HCT116 (cell line): ENCODE measurements at regions not wholly inside any gene's neighbourhood (a gene's known extent, or its start where the extent isn't known, plus 50 kb on each side); places are given as distances from the start of the nearest gene placed in this dataset.

Source experiments
- ATAC-seq: fragments of 200-7000 bp; cut with Tn5 transposase; 2 replicates; pipeline ENCODE4 v1.9.1; 2020; ENCODE audit warnings: mild to moderate bottlenecking, moderate library complexity
- BruUV-seq: library from RNA; stranded (reverse); fragments of 400-500 nt; replicated peaks from 2 replicates; lab custom pipeline; 2021; lab: Mats Ljungman, UMichigan
- CTCF ChIA-PET: fragments of 300-600 bp; sonication (Branson Sonifier 250); formaldehyde crosslinking; loops from one replicate; lab custom pipeline; 2021; ENCODE audit warnings: antibody characterized with exemption; lab: Charles Lee
- POLR2A ChIA-PET: fragments of 300-600, 350-600 bp; sonication (Branson Sonifier 250); formaldehyde crosslinking; loops from one replicate; lab custom pipeline; 2021; ENCODE audit warnings: antibody characterized with exemption; lab: Charles Lee
- RAD21 ChIA-PET, 2 experiments: fragments of 300-600 bp; sonication (Branson Sonifier 250); formaldehyde crosslinking; loops; one replicate each; lab custom pipeline; 2023; ENCODE audit warnings: low total read pairs in 2 of 2; ENCODE audit not compliant: uncharacterized antibody in 2 of 2, unreplicated experiment in 2 of 2, low non-redundant PET in 1 of 2; lab: Charles Lee
- DNase-seq: peaks from one replicate; pipeline ENCODE4 v3.0.0-alpha.2; 2010; ENCODE audit warnings: low read depth, low spot score
- H2AFZ ChIP-seq: fragments of 200-600 bp; shearing (Covaris generic), sonication (generic); 2 replicates; pipeline ENCODE4 v1.6.1; 2017; ENCODE audit warnings: low read depth, mixed run types, mixed read lengths, antibody characterized with exemption, low read length; ENCODE audit not compliant: poor library complexity, severe bottlenecking
- H3K27ac ChIP-seq: 2 replicates; pipeline ENCODE4 v1.5.1; 2012; ENCODE audit warnings: low read depth, low read length
- H3K27me3 ChIP-seq: fragments of 200-600 bp; sonication (generic); 2 replicates; pipeline ENCODE4 v1.6.1; 2016; ENCODE audit warnings: mixed run types, low read length, mixed read lengths; ENCODE audit not compliant: insufficient read depth
- H3K36me3 ChIP-seq, 2 experiments: fragments of 200-500 bp in 1 of 2; fragments of 200-600 bp in 1 of 2; sonication (Bioruptor generic) in 1 of 2; sonication (generic) in 1 of 2; 2 replicates each; pipeline versions ENCODE4 v1.5.1 to v1.6.1; 2014 to 2016; ENCODE audit warnings: low read length in 2 of 2, inconsistent platforms in 1 of 2, mixed read lengths in 1 of 2, mixed run types in 1 of 2; ENCODE audit not compliant: insufficient read depth in 2 of 2, control insufficient read depth in 1 of 2
- H3K4me1 ChIP-seq, 2 experiments: fragments of 200-600 bp in 1 of 2; sonication (generic) in 1 of 2; 2 replicates each; pipeline versions ENCODE4 v1.5.1 to v1.6.1; 2012 to 2017; ENCODE audit warnings: low read length in 2 of 2, inconsistent platforms in 1 of 2, mild to moderate bottlenecking in 1 of 2, mixed read lengths in 1 of 2, mixed run types in 1 of 2, moderate library complexity in 1 of 2; ENCODE audit not compliant: insufficient read depth in 2 of 2, control insufficient read depth in 1 of 2
- H3K4me2 ChIP-seq: fragments of 200-600 bp; sonication (generic); 2 replicates; pipeline ENCODE4 v1.6.1; 2017; ENCODE audit warnings: mixed run types, low read length, mixed read lengths
- H3K4me3 ChIP-seq, 2 experiments: fragments of 200-600 bp in 1 of 2; sonication (generic) in 1 of 2; replicated peaks in 1 of 2; 2 replicates each; pipeline ENCODE4 v1.5.1; 2011 to 2016; ENCODE audit warnings: low read length in 2 of 2, control low read depth in 1 of 2, low read depth in 1 of 2, mild to moderate bottlenecking in 1 of 2, mixed read lengths in 1 of 2, mixed run types in 1 of 2
- H3K79me2 ChIP-seq: fragments of 200-600 bp; sonication (generic); 2 replicates; pipeline ENCODE4 v1.6.1; 2017; ENCODE audit warnings: mild to moderate bottlenecking, mixed run types, low read length, moderate library complexity, mixed read lengths; ENCODE audit not compliant: insufficient read depth
- H3K9ac ChIP-seq: fragments of 200-600 bp; sonication (generic); 2 replicates; pipeline ENCODE4 v1.6.1; 2016; ENCODE audit warnings: low read length, mixed read lengths
- H3K9me2 ChIP-seq: fragments of 200-600 bp; sonication (generic), shearing (Covaris generic); 2 replicates; pipeline ENCODE4 v1.6.1; 2017; ENCODE audit warnings: mixed run types, mild to moderate bottlenecking, moderate library complexity; ENCODE audit not compliant: insufficient read depth
- H3K9me3 ChIP-seq, 2 experiments: fragments of 200-500 bp in 1 of 2; fragments of 200-600 bp in 1 of 2; sonication (Bioruptor generic) in 1 of 2; sonication (generic) in 1 of 2; 2 replicates each; pipeline ENCODE4 v1.6.1; 2014 to 2017; ENCODE audit warnings: low read length in 2 of 2, mixed read lengths in 2 of 2, inconsistent platforms in 1 of 2, low read depth in 1 of 2, mild to moderate bottlenecking in 1 of 2, mixed run types in 1 of 2, moderate library complexity in 1 of 2; ENCODE audit not compliant: control insufficient read depth in 1 of 2, insufficient read depth in 1 of 2
- H4K20me1 ChIP-seq: fragments of 200-600 bp; sonication (generic), shearing (Covaris generic); 2 replicates; pipeline ENCODE4 v1.6.1; 2017; ENCODE audit warnings: mixed run types, mild to moderate bottlenecking, moderate library complexity; ENCODE audit not compliant: insufficient read depth
- CBX3 ChIP-seq: IDR thresholded peaks from 2 replicates; pipeline ENCODE4 v1.6.1; 2012; ENCODE audit warnings: low read depth
- EGR1 ChIP-seq: IDR thresholded peaks from 2 replicates; pipeline ENCODE4 v1.6.1; 2012; ENCODE audit warnings: low read depth
- EZH2 ChIP-seq: fragments of 200-600 bp; sonication (generic); IDR thresholded peaks from 2 replicates; pipeline ENCODE4 v1.6.1; 2017; ENCODE audit warnings: antibody characterized with exemption, mixed run types
- EZH2phosphoT487 ChIP-seq: fragments of 200-600 bp; IDR thresholded peaks from 2 replicates; pipeline ENCODE4 v1.6.1; 2018; ENCODE audit warnings: antibody characterized with exemption, borderline replicate concordance
- JUND ChIP-seq: IDR thresholded peaks from 2 replicates; pipeline ENCODE4 v1.6.1; 2012
- POLR2A ChIP-seq: IDR thresholded peaks from 2 replicates; pipeline ENCODE4 v1.7.0; 2011; ENCODE audit warnings: borderline replicate concordance; ENCODE audit not compliant: insufficient read depth, insufficient read length; ENCODE audit errors: extremely low read depth
- POLR2AphosphoS5 ChIP-seq: IDR thresholded peaks from 2 replicates; pipeline ENCODE4 v1.6.1; 2011; ENCODE audit warnings: mild to moderate bottlenecking, low read depth, low read length, moderate library complexity
- RAD21 ChIP-seq: IDR thresholded peaks from 2 replicates; pipeline ENCODE4 v1.6.1; 2012; ENCODE audit warnings: low read depth, mild to moderate bottlenecking
- SIN3A ChIP-seq: IDR thresholded peaks from 2 replicates; pipeline ENCODE4 v1.6.1; 2012; ENCODE audit warnings: low read depth
- SP1 ChIP-seq: IDR thresholded peaks from 2 replicates; pipeline ENCODE4 v1.6.1; 2012; ENCODE audit warnings: low read depth
- SRF ChIP-seq: IDR thresholded peaks from 2 replicates; pipeline ENCODE4 v1.6.1; 2012; ENCODE audit warnings: low read depth
- TCF7L2 ChIP-seq: IDR thresholded peaks from 2 replicates; pipeline ENCODE4 v1.7.0; 2011; ENCODE audit warnings: borderline replicate concordance, inconsistent platforms; ENCODE audit not compliant: insufficient read depth, insufficient read length; ENCODE audit errors: extremely low read depth
- YY1 ChIP-seq: IDR thresholded peaks from 2 replicates; pipeline ENCODE4 v1.6.1; 2011; ENCODE audit warnings: low read length, low read depth, moderate library complexity, mild to moderate bottlenecking; ENCODE audit not compliant: insufficient replicate concordance; ENCODE audit errors: extremely low read depth
- ZFX ChIP-seq: fragments of 450-650 bp; IDR thresholded peaks from 2 replicates; pipeline ENCODE4 v1.6.1; 2017
- ZNF274 ChIP-seq: fragments of 200-500 bp; sonication (Bioruptor generic); IDR thresholded peaks from 2 replicates; pipeline ENCODE4 v1.6.1; 2014; ENCODE audit warnings: mild to moderate bottlenecking, low read depth, low read length, inconsistent platforms
- intact Hi-C: fragments of 100-400 bp; cut with micrococcal nuclease; formaldehyde crosslinking; loops from 2 replicates; pipeline ENCODE4 v1.10.0; 2022
- TF ChIP-seq, protein P1 (sequence below): IDR thresholded peaks from 2 replicates; pipeline ENCODE4 v1.6.1; 2012
- TF ChIP-seq, protein P2 (sequence below), 3 experiments: fragments of 200-600 bp in 1 of 3; sonication (generic) in 1 of 3; IDR thresholded peaks in 2 of 3; conservative IDR thresholded peaks in 1 of 3; 2 replicates each; pipeline ENCODE4 v1.5.1; 2012 to 2017; ENCODE audit warnings: low read depth in 2 of 3, low read length in 2 of 3, antibody characterized with exemption in 1 of 3, borderline replicate concordance in 1 of 3, control low read depth in 1 of 3, mild to moderate bottlenecking in 1 of 3, mixed read lengths in 1 of 3, mixed run types in 1 of 3, moderate library complexity in 1 of 3; ENCODE audit not compliant: insufficient read depth in 1 of 3
- TF ChIP-seq, protein P3 (sequence below): IDR thresholded peaks from 2 replicates; pipeline ENCODE4 v1.6.1; 2012
- TF ChIP-seq, protein P4 (sequence below): IDR thresholded peaks from 2 replicates; pipeline ENCODE4 v1.6.1; 2011; ENCODE audit warnings: mild to moderate bottlenecking, low read length, moderate library complexity; ENCODE audit not compliant: insufficient replicate concordance; ENCODE audit errors: extremely low read depth

DNA sequence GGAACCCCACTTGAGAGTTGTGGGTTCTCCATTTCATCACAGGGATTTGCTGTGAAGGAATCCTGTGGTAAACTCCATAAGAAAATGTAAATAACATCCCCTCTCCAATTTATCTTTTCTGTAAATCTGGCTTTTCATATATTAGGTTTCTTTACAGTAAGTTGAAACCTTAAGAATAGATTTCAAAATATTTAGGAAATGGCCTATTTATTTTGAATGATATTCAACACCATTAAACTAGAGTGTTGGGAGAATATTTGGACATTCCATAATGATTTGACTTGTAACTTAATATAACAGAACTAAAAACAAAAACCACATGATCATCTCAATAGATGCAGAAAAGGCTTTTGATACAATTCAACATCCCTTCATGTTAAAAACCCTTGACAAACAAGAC lies 197.3 kb upstream of the PGRMC2 start:
- POLR2A ChIA-PET = no interaction called here
- TF ChIP-seq YY1 (no peak), POLR2A (no peak), CBX3 (no peak), SP1 (no peak), ZNF274 (no peak), SRF (no peak), POLR2AphosphoS5 (no peak), EGR1 (no peak), ZFX (no peak), JUND (no peak), EZH2 (no peak), TCF7L2 (no peak), RAD21 (no peak), EZH2phosphoT487 (no peak), SIN3A (no peak)
- TF ChIP-seq, protein P1, sequence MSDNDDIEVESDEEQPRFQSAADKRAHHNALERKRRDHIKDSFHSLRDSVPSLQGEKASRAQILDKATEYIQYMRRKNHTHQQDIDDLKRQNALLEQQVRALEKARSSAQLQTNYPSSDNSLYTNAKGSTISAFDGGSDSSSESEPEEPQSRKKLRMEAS = no peak
- TF ChIP-seq, protein P2, sequence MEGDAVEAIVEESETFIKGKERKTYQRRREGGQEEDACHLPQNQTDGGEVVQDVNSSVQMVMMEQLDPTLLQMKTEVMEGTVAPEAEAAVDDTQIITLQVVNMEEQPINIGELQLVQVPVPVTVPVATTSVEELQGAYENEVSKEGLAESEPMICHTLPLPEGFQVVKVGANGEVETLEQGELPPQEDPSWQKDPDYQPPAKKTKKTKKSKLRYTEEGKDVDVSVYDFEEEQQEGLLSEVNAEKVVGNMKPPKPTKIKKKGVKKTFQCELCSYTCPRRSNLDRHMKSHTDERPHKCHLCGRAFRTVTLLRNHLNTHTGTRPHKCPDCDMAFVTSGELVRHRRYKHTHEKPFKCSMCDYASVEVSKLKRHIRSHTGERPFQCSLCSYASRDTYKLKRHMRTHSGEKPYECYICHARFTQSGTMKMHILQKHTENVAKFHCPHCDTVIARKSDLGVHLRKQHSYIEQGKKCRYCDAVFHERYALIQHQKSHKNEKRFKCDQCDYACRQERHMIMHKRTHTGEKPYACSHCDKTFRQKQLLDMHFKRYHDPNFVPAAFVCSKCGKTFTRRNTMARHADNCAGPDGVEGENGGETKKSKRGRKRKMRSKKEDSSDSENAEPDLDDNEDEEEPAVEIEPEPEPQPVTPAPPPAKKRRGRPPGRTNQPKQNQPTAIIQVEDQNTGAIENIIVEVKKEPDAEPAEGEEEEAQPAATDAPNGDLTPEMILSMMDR (IDR thresholded peaks at IDR 0.05 in 2 of 3, conservative IDR thresholded peaks at IDR 0.05 in 1 of 3; ENCODE audit: borderline replicate concordance in 1 of 3, insufficient read depth in 1 of 3, low read depth in 2 of 3, low read length in 2 of 3) = no peak
- TF ChIP-seq, protein P3, sequence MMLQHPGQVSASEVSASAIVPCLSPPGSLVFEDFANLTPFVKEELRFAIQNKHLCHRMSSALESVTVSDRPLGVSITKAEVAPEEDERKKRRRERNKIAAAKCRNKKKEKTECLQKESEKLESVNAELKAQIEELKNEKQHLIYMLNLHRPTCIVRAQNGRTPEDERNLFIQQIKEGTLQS = no peak
- TF ChIP-seq, protein P4, sequence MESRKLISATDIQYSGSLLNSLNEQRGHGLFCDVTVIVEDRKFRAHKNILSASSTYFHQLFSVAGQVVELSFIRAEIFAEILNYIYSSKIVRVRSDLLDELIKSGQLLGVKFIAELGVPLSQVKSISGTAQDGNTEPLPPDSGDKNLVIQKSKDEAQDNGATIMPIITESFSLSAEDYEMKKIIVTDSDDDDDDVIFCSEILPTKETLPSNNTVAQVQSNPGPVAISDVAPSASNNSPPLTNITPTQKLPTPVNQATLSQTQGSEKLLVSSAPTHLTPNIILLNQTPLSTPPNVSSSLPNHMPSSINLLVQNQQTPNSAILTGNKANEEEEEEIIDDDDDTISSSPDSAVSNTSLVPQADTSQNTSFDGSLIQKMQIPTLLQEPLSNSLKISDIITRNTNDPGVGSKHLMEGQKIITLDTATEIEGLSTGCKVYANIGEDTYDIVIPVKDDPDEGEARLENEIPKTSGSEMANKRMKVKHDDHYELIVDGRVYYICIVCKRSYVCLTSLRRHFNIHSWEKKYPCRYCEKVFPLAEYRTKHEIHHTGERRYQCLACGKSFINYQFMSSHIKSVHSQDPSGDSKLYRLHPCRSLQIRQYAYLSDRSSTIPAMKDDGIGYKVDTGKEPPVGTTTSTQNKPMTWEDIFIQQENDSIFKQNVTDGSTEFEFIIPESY = no peak
- Histone ChIP-seq H3K27me3 (no peaks in the 10 kb centered on the region), H3K4me1 (no peaks in the 10 kb centered on the region), H3K9me2 (no peaks in the 10 kb centered on the region), H3K36me3 (no peaks in the 10 kb centered on the region), H3K9me3 (no peaks in the 10 kb centered on the region), H3K79me2 (no peaks in the 10 kb centered on the region), H3K4me3 (no peak overlapping the region), H3K9ac (no peak overlapping the region), H3K4me2 (no peak overlapping the region), H4K20me1 (no peaks in the 10 kb centered on the region), H2AFZ (no peak overlapping the region), H3K27ac (no peak overlapping the region)
- no peak for DNase-seq
- CTCF ChIA-PET = no interaction called here
- BruUV-seq = no TSS peak
- intact Hi-C loops = no loop called here
- RAD21 ChIA-PET = no interaction called here
- ATAC-seq = no peak
